Gastrocnemius medialis (tissue), 4 donors: ENCODE measurements at regions not wholly inside any gene's neighbourhood (a gene's known extent, or its start where the extent isn't known, plus 50 kb on each side); places are given as distances from the start of the nearest gene placed in this dataset.

Experiments
- CTCF ChIP-seq, 5 experiments: fragments of 450-650 bp in 3 of 5; fragments of 200-600 bp in 2 of 5; sonication (generic) in 2 of 5; IDR thresholded peaks in 4 of 5; conservative IDR thresholded peaks in 1 of 5; 1 replicate in 4 of 5; 2 replicates in 1 of 5; pipeline ENCODE4 v1.5.1; 2016 to 2019; ENCODE audit warnings: antibody characterized with exemption in 5 of 5, mild to moderate bottlenecking in 3 of 5, moderate library complexity in 3 of 5
- POLR2A ChIP-seq, 2 donors: fragments of 450-650 bp; IDR thresholded peaks; one replicate each; pipeline ENCODE4 v1.6.1; 2017; ENCODE audit warnings: antibody characterized with exemption in 2 of 2, mild to moderate bottlenecking in 2 of 2, moderate library complexity in 2 of 2

- TF ChIP-seq CTCF (IDR thresholded peaks at IDR 0.05 in 4 of 5, conservative IDR thresholded peaks at IDR 0.05 in 1 of 5) (no peak), POLR2A (IDR thresholded peaks at IDR 0.05) (no peak)
These were observed 77.5 kb upstream of the CISTR start for GRCh38 chr12:53829130-53829819.
